PC-3 (cell line): ENCODE measurements at regions not wholly inside any gene's neighbourhood (a gene's known extent, or its start where the extent isn't known, plus 50 kb on each side); places are given as distances from the start of the nearest gene placed in this dataset.

Experiments
- ATAC-seq: fragments of 200-7000 bp; cut with Tn5 transposase; 2 replicates; pipeline ENCODE4 v1.9.1; 2020; ENCODE audit warnings: mild to moderate bottlenecking, moderate library complexity
- BruUV-seq: library from RNA; stranded (reverse); fragments of 400-500 nt; replicated peaks from 2 replicates; lab custom pipeline; 2021; lab: Mats Ljungman, UMichigan
- CTCF ChIA-PET: fragments of 300-600 bp; sonication (Branson Sonifier 250); formaldehyde crosslinking; loops from one replicate; lab custom pipeline; 2022; ENCODE audit warnings: antibody characterized with exemption; lab: Charles Lee
- POLR2A ChIA-PET: fragments of 300-600 bp; sonication (Branson Sonifier 250); formaldehyde crosslinking; loops from one replicate; lab custom pipeline; 2022; ENCODE audit warnings: antibody characterized with exemption; ENCODE audit not compliant: unreplicated experiment; lab: Charles Lee
- DNase-seq: peaks from one replicate; pipeline ENCODE4 v3.0.0-alpha.2; 2015
- H2AFZ ChIP-seq: fragments of 300-600 bp; sonication (generic); 2 replicates; pipeline ENCODE4 v1.6.0; 2016; ENCODE audit warnings: antibody characterized with exemption, low read length
- H3F3A ChIP-seq: fragments of 300-600 bp; sonication (generic); one replicate; pipeline ENCODE4 v1.6.0; 2017; ENCODE audit warnings: antibody characterized with exemption, low read length, control low read depth, mild to moderate bottlenecking; ENCODE audit not compliant: unreplicated experiment
- H3K27ac ChIP-seq: fragments of 300-600 bp; sonication (generic); 2 replicates; pipeline ENCODE4 v1.5.1; 2016; ENCODE audit warnings: mild to moderate bottlenecking, low read length
- H3K27me3 ChIP-seq: fragments of 300-600 bp; sonication (generic); 2 replicates; pipeline ENCODE4 v1.6.1; 2016; ENCODE audit warnings: low read length, mixed read lengths
- H3K36me3 ChIP-seq: fragments of 300-600 bp; sonication (generic); 2 replicates; pipeline ENCODE4 v1.6.1; 2016; ENCODE audit warnings: low read depth, mixed run types, low read length, mixed read lengths
- H3K4me1 ChIP-seq: fragments of 300-600 bp; sonication (generic); 2 replicates; pipeline ENCODE4 v1.5.1; 2016; ENCODE audit warnings: low read length; ENCODE audit not compliant: insufficient read depth
- H3K4me2 ChIP-seq: fragments of 300-600 bp; sonication (generic); 2 replicates; pipeline ENCODE4 v1.6.0; 2016; ENCODE audit warnings: low read length
- H3K4me3 ChIP-seq: fragments of 300-600 bp; sonication (generic); 2 replicates; pipeline ENCODE4 v1.5.1; 2016; ENCODE audit warnings: mild to moderate bottlenecking, low read length, mixed read lengths
- H3K79me2 ChIP-seq: fragments of 300-600 bp; sonication (generic); 2 replicates; pipeline ENCODE4 v1.6.1; 2017; ENCODE audit warnings: low read length, mixed read lengths
- H3K9ac ChIP-seq: fragments of 300-600 bp; sonication (generic); 2 replicates; pipeline ENCODE4 v1.6.0; 2016; ENCODE audit warnings: mild to moderate bottlenecking, low read length
- H3K9me2 ChIP-seq: fragments of 300-600 bp; sonication (generic); replicated peaks from 2 replicates; pipeline ENCODE4 v1.6.1; 2016; ENCODE audit warnings: mixed run types, low read length, mixed read lengths
- H3K9me3 ChIP-seq: fragments of 300-600 bp; sonication (generic); 2 replicates; pipeline ENCODE4 v1.6.1; 2016; ENCODE audit warnings: low read length, mixed read lengths
- H4K20me1 ChIP-seq: fragments of 300-600 bp; sonication (generic); 2 replicates; pipeline ENCODE4 v1.6.1; 2016; ENCODE audit warnings: low read length, mixed read lengths
- CTCF ChIP-seq: fragments of 300-600 bp; sonication (generic); conservative IDR thresholded peaks from 2 replicates; pipeline ENCODE4 v1.5.1; 2017; ENCODE audit warnings: antibody characterized with exemption, low read depth, mild to moderate bottlenecking, low read length
- EZH2 ChIP-seq: fragments of 300-600 bp; sonication (generic); IDR thresholded peaks from one replicate; pipeline ENCODE4 v1.6.1; 2017; ENCODE audit warnings: antibody characterized with exemption, mild to moderate bottlenecking, low read length; ENCODE audit not compliant: unreplicated experiment
- EZH2phosphoT487 ChIP-seq: fragments of 300-600 bp; sonication (generic); IDR thresholded peaks from 2 replicates; pipeline ENCODE4 v1.6.1; 2018; ENCODE audit warnings: mild to moderate bottlenecking, antibody characterized with exemption, low read length, borderline replicate concordance
- intact Hi-C: fragments of 100-400 bp; cut with micrococcal nuclease; formaldehyde crosslinking; loops from 2 replicates; pipeline ENCODE4 v1.9.0; 2023

DNA sequence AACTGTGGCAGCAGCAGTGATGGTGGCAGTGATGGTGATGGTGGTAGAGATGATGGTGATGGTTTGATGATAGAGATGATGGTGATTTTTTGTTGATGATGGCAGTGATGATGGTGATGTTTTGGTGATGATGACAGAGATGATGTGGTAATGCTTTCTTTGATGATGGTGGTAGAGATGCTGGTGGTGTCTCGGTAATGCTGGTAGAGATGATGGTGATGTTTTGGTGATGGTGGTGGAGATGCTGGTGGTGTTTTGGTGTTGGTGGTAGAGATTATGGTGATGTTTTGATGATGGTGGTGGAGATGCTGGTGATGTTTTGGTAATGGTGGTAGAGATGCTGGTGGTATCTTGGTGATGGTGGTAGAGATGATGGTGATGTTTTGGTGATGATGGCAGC, 131.6 kb downstream of the NAV1 start:
- Histone ChIP-seq H4K20me1 (no peaks in the 10 kb centered on the region), H3K4me2 (no peak overlapping the region), H3K36me3 (no peaks in the 10 kb centered on the region), H3K27ac (no peak overlapping the region), H2AFZ (no peak overlapping the region), H3K9me2 (no peaks in the 10 kb centered on the region), H3K4me3 (no peak overlapping the region), H3K27me3 (no peaks in the 10 kb centered on the region), H3K79me2 (no peaks in the 10 kb centered on the region), H3K9ac (no peak overlapping the region), H3F3A (no peaks in the 10 kb centered on the region), H3K4me1 (no peaks in the 10 kb centered on the region), H3K9me3 (no peaks in the 10 kb centered on the region)
- BruUV-seq, result no TSS peak
- intact Hi-C loops, result no loop called here
- ATAC-seq (no peak), DNase-seq (no peak)
- ChIA-PET CTCF (no interaction called here), POLR2A (no interaction called here)
- TF ChIP-seq EZH2phosphoT487, result no peak
- no peak for TF ChIP-seq EZH2
- no peak for TF ChIP-seq CTCF

DNA sequence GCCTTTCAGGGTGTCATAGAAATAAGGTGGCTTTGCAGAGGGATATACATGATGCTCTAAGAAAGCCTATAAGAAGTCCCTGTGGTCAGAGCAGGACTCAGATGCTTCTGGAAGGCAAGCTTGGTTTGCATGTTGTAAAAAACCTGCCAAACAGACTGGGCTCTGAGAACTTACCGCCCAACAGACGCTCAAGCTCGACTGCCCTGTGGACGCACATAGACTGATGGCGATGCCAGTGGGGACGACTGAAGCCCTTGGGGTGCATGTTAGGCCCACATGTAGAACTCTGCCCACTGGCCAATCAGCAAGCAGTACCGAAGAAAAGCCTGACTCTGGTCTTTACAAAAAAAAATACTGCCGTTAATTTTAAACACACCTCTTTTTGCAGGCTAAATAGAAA, 133.8 kb downstream of the NAV1 start:
- Histone ChIP-seq H3K4me1 (no peaks in the 10 kb centered on the region), H4K20me1 (no peaks in the 10 kb centered on the region), H2AFZ (no peak overlapping the region), H3K9me3 (no peaks in the 10 kb centered on the region), H3F3A (no peaks in the 10 kb centered on the region), H3K79me2 (no peaks in the 10 kb centered on the region), H3K27me3 (no peaks in the 10 kb centered on the region), H3K4me2 (no peak overlapping the region), H3K36me3 (no peaks in the 10 kb centered on the region), H3K4me3 (no peak overlapping the region), H3K27ac (no peak overlapping the region), H3K9me2 (no peaks in the 10 kb centered on the region), H3K9ac (no peak overlapping the region)
- ChIA-PET CTCF (no interaction called here), POLR2A (no interaction called here)
- DNase-seq, result no peak
- no TSS peak for BruUV-seq
- intact Hi-C loops, result no loop called here
- no peak for ATAC-seq
- TF ChIP-seq CTCF (no peak), EZH2 (no peak), EZH2phosphoT487 (no peak)

DNA sequence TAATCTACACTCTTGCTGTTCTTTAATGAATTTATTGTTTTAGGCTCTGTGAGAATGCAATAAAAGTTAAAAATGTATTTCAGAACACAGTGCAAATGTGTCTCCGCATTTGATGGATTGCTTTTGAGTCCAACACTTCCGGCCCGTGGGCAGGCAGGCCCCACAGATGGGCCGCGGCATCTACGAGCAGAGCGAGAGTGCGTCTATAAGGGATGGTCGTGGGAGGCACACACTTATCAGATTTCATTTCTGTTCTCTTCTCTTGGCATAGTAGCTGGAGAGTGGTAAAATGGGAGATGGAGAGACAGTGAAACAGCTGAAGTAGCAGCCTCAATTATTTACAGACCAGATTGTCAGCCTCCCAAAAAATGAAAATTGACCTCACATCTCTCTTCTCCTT, 134.2 kb downstream of the NAV1 start:
- H3K27me3 ChIP-seq, result no peaks in the 10 kb centered on the region
- no peak overlapping the region for H3K4me3 ChIP-seq
- DNase-seq (no peak), ATAC-seq (no peak)
- no peaks in the 10 kb centered on the region for H3K4me1 ChIP-seq
- no peak overlapping the region for H2AFZ ChIP-seq
- intact Hi-C loops, result no loop called here
- no peaks in the 10 kb centered on the region for H3K9me3 ChIP-seq
- H4K20me1 ChIP-seq, result no peaks in the 10 kb centered on the region
- no peaks in the 10 kb centered on the region for H3K36me3 ChIP-seq
- TF ChIP-seq EZH2phosphoT487, result no peak
- no peak for TF ChIP-seq CTCF
- TF ChIP-seq EZH2, result no peak
- H3K4me2 ChIP-seq, result no peak overlapping the region
- no peaks in the 10 kb centered on the region for H3F3A ChIP-seq
- no peak overlapping the region for H3K27ac ChIP-seq
- ChIA-PET POLR2A (no interaction called here), CTCF (no interaction called here)
- H3K9me2 ChIP-seq, result no peaks in the 10 kb centered on the region
- no peaks in the 10 kb centered on the region for H3K79me2 ChIP-seq
- no peak overlapping the region for H3K9ac ChIP-seq
- BruUV-seq, result no TSS peak
